BLaER1 treated with 17β-estradiol and CSF1 and Interleukin-3, amounts not matched to agents 10 nM and 100 nM (cell line): ENCODE measurements at regions not wholly inside any gene's neighbourhood (a gene's known extent, or its start where the extent isn't known, plus 50 kb on each side); places are given as distances from the start of the nearest gene placed in this dataset.
A peak's percentile ranks its signal among the peaks of the same experiment; 100 is the strongest.

ENCODE experiments used
- H3K27ac ChIP-seq, 11 experiments: shearing (Covaris generic); formaldehyde crosslinking; 2 replicates each; pipeline ENCODE4 v1.8.1; 2022
- H3K27me3 ChIP-seq, 11 experiments: shearing (Covaris generic); formaldehyde crosslinking; 2 replicates each; pipeline ENCODE4 v1.8.1; 2022
- H3K36me3 ChIP-seq, 11 experiments: shearing (Covaris generic); formaldehyde crosslinking; 2 replicates each; pipeline ENCODE4 v1.8.1; 2022
- H3K4me1 ChIP-seq, 10 experiments: shearing (Covaris generic); formaldehyde crosslinking; 2 replicates each; pipeline ENCODE4 v1.8.1; 2022
- H3K4me2 ChIP-seq, 11 experiments: shearing (Covaris generic); formaldehyde crosslinking; 2 replicates each; pipeline ENCODE4 v1.8.1; 2022
- H3K4me3 ChIP-seq, 10 experiments: shearing (Covaris generic); formaldehyde crosslinking; 2 replicates each; pipeline ENCODE4 v1.8.1; 2022
- H3K9ac ChIP-seq, 11 experiments: shearing (Covaris generic); formaldehyde crosslinking; 2 replicates each; pipeline ENCODE4 v1.8.1; 2022
- H3K9me3 ChIP-seq, 11 experiments: shearing (Covaris generic); formaldehyde crosslinking; replicated peaks in 1 of 11; 2 replicates each; pipeline ENCODE4 v1.8.1; 2022
- H4K20me1 ChIP-seq, 11 experiments: shearing (Covaris generic); formaldehyde crosslinking; 2 replicates each; pipeline ENCODE4 v1.8.1; 2022
- Cebpa-rat ChIP-seq, 11 experiments: shearing (Covaris generic); IDR thresholded peaks; 2 replicates each; pipeline ENCODE4 v1.8.1; 2022

DNA sequence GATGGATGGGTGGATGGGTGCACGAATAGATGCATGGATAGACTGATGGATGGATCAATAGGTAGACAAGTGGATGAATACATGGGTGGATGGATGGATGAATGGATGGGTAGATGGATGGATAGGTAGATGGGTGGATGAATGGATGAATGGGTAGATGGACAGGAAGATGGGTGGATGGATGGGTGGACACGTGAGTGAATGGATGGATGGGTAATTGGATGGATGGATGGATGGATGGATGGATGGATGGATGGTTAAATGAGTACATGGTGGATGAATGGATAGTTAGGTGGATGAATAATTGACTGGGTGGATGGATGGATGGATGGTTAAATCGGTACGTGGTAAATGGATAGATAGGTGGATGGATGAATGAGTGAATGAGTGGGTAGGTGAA lies 89.7 kb upstream of the ZNF469 start:
- Histone ChIP-seq H3K9ac (no peak overlapping the region), H3K4me2 (no peak overlapping the region), H3K4me1 (peaks cover 18 to 51% (median 37%) of the 10 kb centered on the region in 10 experiments), H4K20me1 (peaks cover 0 to 15% (median 0%) of the 10 kb centered on the region in 11 experiments; a peak in 2 of 22 replicates), H3K36me3 (0 out of 22 replicates have a peak, but pooled peaks cover 0 to 6% (median 0%) of the 10 kb centered on the region in 11 experiments), H3K9me3 (peaks cover 11 to 17% (median 13%) of the 10 kb centered on the region in 11 experiments), H3K4me3 (no peak overlapping the region), H3K27me3 (no peaks in the 10 kb centered on the region), H3K27ac (no peak overlapping the region)
- TF ChIP-seq Cebpa-rat (IDR thresholded peaks at IDR 0.05): no peak

- Histone ChIP-seq H3K4me3 (no peak overlapping the region), H3K36me3 (no peaks in the 10 kb centered on the region), H3K4me2 (no peak overlapping the region), H3K27ac (no peak overlapping the region), H4K20me1 (peaks cover 0 to 15% (median 0%) of the 10 kb centered on the region in 11 experiments; a peak in 2 of 22 replicates), H3K9me3 (peaks cover 0 to 5% (median 0%) of the 10 kb centered on the region in 11 experiments; a peak in 2 of 22 replicates), H3K9ac (no peak overlapping the region), H3K27me3 (no peaks in the 10 kb centered on the region), H3K4me1 (peaks cover 12 to 51% (median 41%) of the 10 kb centered on the region in 10 experiments)
- no peak for TF ChIP-seq Cebpa-rat (IDR thresholded peaks at IDR 0.05)
Observed at GRCh38 chr16:88295671-88296436, 86.9 kb upstream of the ZNF469 start.

DNA sequence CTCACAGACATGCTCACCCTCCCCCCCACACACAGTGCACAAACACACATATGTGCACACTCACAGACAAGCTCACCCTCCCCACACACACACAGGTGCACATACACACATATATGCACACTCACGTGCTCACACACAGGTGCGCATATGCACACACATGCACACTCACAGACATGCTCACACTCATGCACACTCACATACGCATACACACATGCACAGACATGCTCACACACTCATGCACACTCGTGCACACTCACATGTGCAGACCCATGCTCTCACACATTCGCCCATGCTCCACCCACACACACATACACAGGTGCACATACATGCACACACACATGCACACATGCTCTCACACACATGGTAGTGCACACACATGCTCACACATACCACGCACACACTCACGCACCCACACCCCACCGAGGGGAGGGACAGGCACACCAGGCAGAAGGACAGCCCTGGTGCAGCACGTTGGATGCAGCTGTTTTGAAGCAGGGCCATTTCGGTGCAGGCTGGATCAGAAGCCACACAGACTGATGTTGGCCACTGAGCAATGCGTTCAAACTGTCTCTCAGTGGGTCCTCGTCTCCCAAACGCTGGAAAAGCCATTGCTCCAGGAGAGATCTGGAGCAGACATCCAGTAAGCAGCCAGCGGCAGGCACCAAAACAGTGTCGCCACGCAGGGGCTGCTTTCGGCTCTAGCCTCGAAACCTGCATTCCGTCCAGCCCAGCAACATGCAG lies 86.2 kb upstream of the ZNF469 start:
- Histone ChIP-seq H3K9me3 (peaks cover 0 to 5% (median 0%) of the 10 kb centered on the region in 11 experiments; a peak in 2 of 22 replicates), H3K27me3 (no peaks in the 10 kb centered on the region), H3K36me3 (no peaks in the 10 kb centered on the region), H4K20me1 (peaks cover 0 to 15% (median 0%) of the 10 kb centered on the region in 11 experiments; a peak in 2 of 22 replicates), H3K4me3 (no peak overlapping the region), H3K4me1 (peaks cover 11 to 44% (median 34%) of the 10 kb centered on the region in 10 experiments), H3K9ac (no peak overlapping the region), H3K4me2 (0 out of 22 replicates have a peak overlapping the region, but pooled peaks of 3 of the 11 experiments have one; percentile 4 to 76 (median 15)), H3K27ac (no peak overlapping the region)
- no peak for TF ChIP-seq Cebpa-rat (IDR thresholded peaks at IDR 0.05)

DNA sequence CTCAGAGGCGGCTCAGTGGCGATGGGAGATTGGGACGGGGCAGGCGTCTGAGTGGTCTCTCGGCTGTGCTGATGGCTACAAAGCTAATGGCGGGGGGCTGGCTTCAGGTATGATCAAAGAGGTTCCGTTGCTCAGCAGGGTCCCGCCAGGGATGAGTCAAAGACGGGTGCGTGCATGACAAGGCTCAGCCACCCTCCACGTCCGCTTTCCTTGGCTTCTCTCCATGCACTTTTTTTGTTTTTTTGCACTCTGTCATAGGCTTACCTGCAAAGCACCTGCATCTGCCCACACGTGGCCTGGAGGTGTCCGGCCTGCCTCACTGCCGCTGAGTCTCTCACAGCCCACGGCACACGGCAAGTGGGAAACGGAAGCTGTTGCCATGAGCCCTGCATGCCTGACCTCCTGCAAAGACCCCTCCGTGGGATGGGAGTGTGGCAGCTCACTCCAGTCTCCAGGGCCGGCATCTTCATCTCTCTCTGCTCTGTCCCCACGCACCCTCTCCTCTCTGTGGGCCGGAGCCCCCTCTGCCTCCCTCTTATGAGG lies 85.5 kb upstream of the ZNF469 start:
- no peak for TF ChIP-seq Cebpa-rat (IDR thresholded peaks at IDR 0.05)

GRCh38 chr16:88298181-88298832 lies 84.5 kb upstream of the ZNF469 start:
- TF ChIP-seq Cebpa-rat (IDR thresholded peaks at IDR 0.05): no peak

More for the DNA sequence above, 85.5 kb upstream of the ZNF469 start:
- Histone ChIP-seq H3K9me3 (peaks cover 0 to under 1% (median 0%) of the 10 kb centered on the region in 11 experiments; a peak in 2 of 22 replicates), H3K4me3 (no peak overlapping the region), H3K36me3 (no peaks in the 10 kb centered on the region), H4K20me1 (peaks cover 0 to 15% (median 0%) of the 10 kb centered on the region in 11 experiments; a peak in 2 of 22 replicates), H3K4me2 (peak overlapping the region in 4 of 11 experiments; percentile 2 to 83 (median 40); a peak in 2 of 22 replicates), H3K27ac (no peak overlapping the region), H3K9ac (no peak overlapping the region), H3K4me1 (peaks cover 11 to 38% (median 33%) of the 10 kb centered on the region in 10 experiments), H3K27me3 (no peaks in the 10 kb centered on the region)

GRCh38 chr16:88298833-88299745 lies 83.7 kb upstream of the ZNF469 start:
- H4K20me1 ChIP-seq: peaks cover 0 to 15% (median 0%) of the 10 kb centered on the region in 11 experiments; a peak in 2 of 22 replicates
- H3K4me2 ChIP-seq: peak overlapping the region; percentile 54 to 87 (median 79)
- no peak for TF ChIP-seq Cebpa-rat (IDR thresholded peaks at IDR 0.05)
- H3K27ac ChIP-seq: peak overlapping the region in 6 of 11 experiments; percentile 6 to 69 (median 50); a peak in 9 of 22 replicates
- H3K4me3 ChIP-seq: no peak overlapping the region; a peak in 1 of 20 replicates
- peaks cover 5 to 14% (median 11%) of the 10 kb centered on the region in 11 experiments; a peak in 11 of 22 replicates for H3K9me3 ChIP-seq
- no peaks in the 10 kb centered on the region for H3K36me3 ChIP-seq
- H3K27me3 ChIP-seq: no peaks in the 10 kb centered on the region
- H3K4me1 ChIP-seq: peaks cover 11 to 38% (median 33%) of the 10 kb centered on the region in 10 experiments
- peak overlapping the region; percentile 17 to 53 (median 40); a peak in 10 of 22 replicates for H3K9ac ChIP-seq

More at GRCh38 chr16:88298181-88298832, 84.5 kb upstream of the ZNF469 start:
- H3K9me3 ChIP-seq: peaks cover 2 to 10% (median 8%) of the 10 kb centered on the region in 11 experiments; a peak in 11 of 22 replicates
- H3K27ac ChIP-seq: peak overlapping the region in 3 of 11 experiments; percentile 15 to 23 (median 17); a peak in 4 of 22 replicates
- peaks cover 0 to 15% (median 0%) of the 10 kb centered on the region in 11 experiments; a peak in 2 of 22 replicates for H4K20me1 ChIP-seq
- 0 out of 22 replicates have a peak overlapping the region, but pooled peaks of 1 of the 11 experiments have one; percentile 24 for H3K9ac ChIP-seq
- H3K36me3 ChIP-seq: no peaks in the 10 kb centered on the region
- H3K4me1 ChIP-seq: peaks cover 11 to 38% (median 33%) of the 10 kb centered on the region in 10 experiments
- peak overlapping the region in 8 of 11 experiments; percentile 36 to 87 (median 80); a peak in 14 of 22 replicates for H3K4me2 ChIP-seq
- H3K4me3 ChIP-seq: no peak overlapping the region
- H3K27me3 ChIP-seq: no peaks in the 10 kb centered on the region

- TF ChIP-seq Cebpa-rat (IDR thresholded peaks at IDR 0.05): no peak
- no peak overlapping the region; a peak in 1 of 20 replicates for H3K4me3 ChIP-seq
- peaks cover 11 to 38% (median 33%) of the 10 kb centered on the region in 10 experiments for H3K4me1 ChIP-seq
- peak overlapping the region in 10 of 11 experiments; percentile 17 to 53 (median 43); a peak in 10 of 22 replicates for H3K9ac ChIP-seq
- peak overlapping the region; percentile 54 to 87 (median 79) for H3K4me2 ChIP-seq
- peak overlapping the region in 6 of 11 experiments; percentile 6 to 69 (median 50); a peak in 9 of 22 replicates for H3K27ac ChIP-seq
- H3K9me3 ChIP-seq: peaks cover 5 to 14% (median 11%) of the 10 kb centered on the region in 11 experiments; a peak in 11 of 22 replicates
- no peaks in the 10 kb centered on the region for H3K27me3 ChIP-seq
- H4K20me1 ChIP-seq: peaks cover 0 to 15% (median 0%) of the 10 kb centered on the region in 11 experiments; a peak in 2 of 22 replicates
- no peaks in the 10 kb centered on the region for H3K36me3 ChIP-seq
Observed at GRCh38 chr16:88299751-88300462, 82.9 kb upstream of the ZNF469 start.
